Ascending aorta (tissue), 2 donors: ENCODE measurements at regions not wholly inside any gene's neighbourhood (a gene's known extent, or its start where the extent isn't known, plus 50 kb on each side); places are given as distances from the start of the nearest gene placed in this dataset.

ENCODE experiments used
- DNase-seq, 2 donors: peaks; one replicate each; pipeline ENCODE4 v3.0.0-alpha.2; 2019; ENCODE audit warnings: low spot score in 2 of 2
- H3K27ac ChIP-seq, 2 donors: fragments of 200-600 bp; sonication (generic); one replicate each; pipeline ENCODE4 v1.5.1; 2016 to 2017; ENCODE audit warnings: mild to moderate bottlenecking in 1 of 2
- H3K27me3 ChIP-seq: fragments of 200-600 bp; sonication (generic); one replicate; pipeline ENCODE4 v1.5.1; 2017
- H3K36me3 ChIP-seq, 2 donors: fragments of 200-600 bp; sonication (generic); one replicate each; pipeline ENCODE4 v1.5.1; 2016
- H3K4me1 ChIP-seq, 2 donors: fragments of 200-600 bp; sonication (generic); one replicate each; pipeline ENCODE4 v1.5.1; 2016 to 2017; ENCODE audit warnings: mild to moderate bottlenecking in 1 of 2
- H3K4me3 ChIP-seq, 2 donors: fragments of 200-600 bp; sonication (generic); one replicate each; pipeline ENCODE4 v1.5.1; 2016 to 2017; ENCODE audit warnings: mild to moderate bottlenecking in 1 of 2
- H3K9me3 ChIP-seq, 2 donors: fragments of 200-600 bp; sonication (generic); one replicate each; pipeline ENCODE4 v1.5.1; 2016
- CTCF ChIP-seq, 3 experiments: fragments of 200-600 bp in 2 of 3; fragments of 450-650 bp in 1 of 3; sonication (generic) in 2 of 3; IDR thresholded peaks; one replicate each; pipeline ENCODE4 v1.5.1; 2016 to 2019; ENCODE audit warnings: antibody characterized with exemption in 3 of 3, mild to moderate bottlenecking in 1 of 3, moderate library complexity in 1 of 3
- intact Hi-C: fragments of 100-400 bp; cut with DNase I; formaldehyde crosslinking; loops from one replicate; pipeline ENCODE4 v1.15.1; 2023

DNA sequence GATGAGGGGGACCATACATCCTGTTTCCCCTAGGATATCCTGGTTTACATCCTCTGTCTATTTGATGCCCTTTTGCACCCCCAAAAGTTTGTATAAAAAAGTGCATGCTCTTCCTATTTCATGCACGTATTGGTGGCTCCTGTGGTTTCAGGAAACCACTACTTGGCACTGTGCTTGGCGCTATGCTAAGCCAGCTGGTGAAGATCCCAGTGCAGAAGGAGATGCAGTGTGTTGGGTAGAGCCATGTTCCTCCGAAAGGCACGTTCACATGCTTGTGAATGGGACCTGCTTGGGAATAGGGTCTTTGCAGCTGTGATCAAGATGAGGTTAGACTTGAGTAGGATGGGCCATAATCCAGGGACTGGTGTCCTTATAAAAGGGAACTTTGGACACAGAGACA is 419.7 kb downstream of the GALR1 start:
- Histone ChIP-seq H3K27me3 (no peaks in the 10 kb centered on the region), H3K4me3 (no peak overlapping the region), H3K27ac (no peak overlapping the region), H3K36me3 (no peaks in the 10 kb centered on the region), H3K4me1 (no peaks in the 10 kb centered on the region), H3K9me3 (no peaks in the 10 kb centered on the region)
- intact Hi-C loops = no loop called here
- DNase-seq = no peak
- no peak for TF ChIP-seq CTCF (IDR thresholded peaks at IDR 0.05)

DNA sequence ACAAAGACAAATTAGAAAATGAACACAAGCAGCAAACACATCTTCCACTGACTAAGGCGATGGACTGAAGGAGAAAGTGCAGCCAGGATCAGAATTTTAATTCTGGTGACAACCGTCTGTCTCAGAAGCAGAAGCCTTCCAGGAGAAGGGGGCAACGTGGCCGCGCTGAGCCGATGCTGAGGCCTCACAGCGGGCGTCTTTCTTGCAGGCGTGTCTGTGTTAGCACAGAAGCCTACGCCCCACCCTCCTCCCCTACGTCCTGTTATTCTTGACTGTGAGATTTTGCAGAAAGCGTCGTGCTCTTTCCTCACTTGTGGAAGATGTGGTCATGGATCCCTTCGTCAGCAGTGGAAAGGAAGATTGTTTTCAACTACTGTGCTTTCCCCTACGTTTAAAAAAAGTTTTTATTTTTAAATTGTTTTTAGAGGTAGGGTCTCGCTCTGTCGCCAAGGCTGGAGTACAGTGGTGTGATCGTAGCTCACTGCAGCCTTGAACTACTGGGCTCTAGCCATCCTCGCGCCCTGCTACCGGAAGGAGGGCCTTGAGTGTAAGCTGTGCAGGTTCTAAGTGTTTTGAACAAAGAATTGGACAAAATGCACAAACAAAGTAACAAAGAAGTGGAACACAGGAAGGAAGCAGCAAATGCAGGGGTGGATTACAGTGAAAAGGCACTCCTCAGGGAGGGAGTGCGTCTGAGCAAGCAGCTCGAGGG is 422.0 kb downstream of the GALR1 start:
- no peak overlapping the region for H3K4me3 ChIP-seq
- no peaks in the 10 kb centered on the region for H3K27me3 ChIP-seq
- no peaks in the 10 kb centered on the region for H3K36me3 ChIP-seq
- H3K4me1 ChIP-seq = no peaks in the 10 kb centered on the region
- TF ChIP-seq CTCF (IDR thresholded peaks at IDR 0.05) = no peak
- no peak for DNase-seq
- intact Hi-C loops = no loop called here
- no peak overlapping the region for H3K27ac ChIP-seq
- H3K9me3 ChIP-seq = no peaks in the 10 kb centered on the region

- TF ChIP-seq CTCF (IDR thresholded peaks at IDR 0.05) = no peak
- intact Hi-C loops = no loop called here
- no peaks in the 10 kb centered on the region for H3K4me1 ChIP-seq
- H3K36me3 ChIP-seq = no peaks in the 10 kb centered on the region
- DNase-seq = no peak
- H3K4me3 ChIP-seq = no peak overlapping the region
- H3K9me3 ChIP-seq = no peaks in the 10 kb centered on the region
- H3K27ac ChIP-seq = no peak overlapping the region
- H3K27me3 ChIP-seq = no peaks in the 10 kb centered on the region
Measured at GRCh38 chr18:77676910-77677309, 427.3 kb downstream of the GALR1 start.

DNA sequence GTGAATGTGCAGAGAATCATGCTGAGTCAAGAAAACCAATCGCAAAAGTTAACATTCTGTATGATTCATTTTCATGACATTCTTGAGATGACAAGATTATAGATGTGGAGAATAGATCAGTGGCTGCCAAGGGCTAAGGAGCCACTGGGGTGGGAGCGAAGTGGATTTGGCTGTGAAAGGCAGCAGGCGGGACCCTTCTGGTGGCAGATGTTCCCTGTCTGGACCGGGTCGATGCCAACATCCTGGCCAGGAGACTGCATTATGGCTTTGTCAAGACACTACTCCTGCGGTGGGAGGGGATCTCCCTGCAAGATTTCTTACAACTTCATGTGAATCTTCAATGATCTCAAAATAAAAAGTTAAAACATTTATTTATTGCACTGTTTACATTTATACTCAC is 427.9 kb downstream of the GALR1 start:
- TF ChIP-seq CTCF (IDR thresholded peaks at IDR 0.05) = no peak
- H3K9me3 ChIP-seq = no peaks in the 10 kb centered on the region
- H3K27ac ChIP-seq = no peak overlapping the region
- no peaks in the 10 kb centered on the region for H3K27me3 ChIP-seq
- H3K36me3 ChIP-seq = no peaks in the 10 kb centered on the region
- intact Hi-C loops = no loop called here
- DNase-seq = no peak
- no peak overlapping the region for H3K4me3 ChIP-seq
- H3K4me1 ChIP-seq = no peaks in the 10 kb centered on the region

DNA sequence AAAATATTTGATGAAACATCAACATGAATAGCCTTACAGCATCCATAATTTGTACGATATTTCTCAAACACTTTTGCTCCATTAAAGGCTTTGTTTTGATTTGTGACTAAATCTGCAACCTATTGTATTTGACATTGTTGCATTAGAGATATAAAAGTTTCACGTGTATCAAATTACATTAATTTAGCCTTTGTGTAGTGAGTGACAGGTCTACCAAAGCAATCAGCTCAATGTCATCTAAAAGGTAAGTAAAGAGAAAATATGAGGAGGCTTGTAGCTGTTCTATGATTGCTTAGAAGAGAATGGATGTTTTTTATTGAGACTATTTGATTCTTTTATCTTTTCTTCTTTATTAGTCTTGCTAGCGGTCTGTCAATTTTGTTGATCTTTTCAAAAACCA is 430.2 kb downstream of the GALR1 start:
- no peaks in the 10 kb centered on the region for H3K9me3 ChIP-seq
- no peaks in the 10 kb centered on the region for H3K4me1 ChIP-seq
- H3K36me3 ChIP-seq = no peaks in the 10 kb centered on the region
- intact Hi-C loops = no loop called here
- no peak overlapping the region for H3K27ac ChIP-seq
- no peak overlapping the region for H3K4me3 ChIP-seq
- no peaks in the 10 kb centered on the region for H3K27me3 ChIP-seq
- DNase-seq = no peak
- no peak for TF ChIP-seq CTCF (IDR thresholded peaks at IDR 0.05)

- no peak for TF ChIP-seq CTCF (IDR thresholded peaks at IDR 0.05)
- Histone ChIP-seq H3K27me3 (no peaks in the 10 kb centered on the region), H3K9me3 (no peaks in the 10 kb centered on the region), H3K27ac (no peak overlapping the region), H3K4me1 (no peaks in the 10 kb centered on the region), H3K4me3 (no peak overlapping the region), H3K36me3 (no peaks in the 10 kb centered on the region)
- intact Hi-C loops = no loop called here
- DNase-seq = no peak
Measured at GRCh38 chr18:77700051-77700450, 450.4 kb downstream of the GALR1 start.
